GM23248 (cell line): ENCODE measurements at regions not wholly inside any gene's neighbourhood (a gene's known extent, or its start where the extent isn't known, plus 50 kb on each side); places are given as distances from the start of the nearest gene placed in this dataset.

Experiments
- EZH2 ChIP-seq: fragments of 200-600 bp; sonication (generic); IDR thresholded peaks from 2 replicates; pipeline ENCODE4 v1.6.1; 2018; ENCODE audit warnings: antibody characterized with exemption, mild to moderate bottlenecking; ENCODE audit not compliant: insufficient read depth, poor library complexity, severe bottlenecking
- EZH2phosphoT487 ChIP-seq: fragments of 200-600 bp; sonication (generic); IDR thresholded peaks from 2 replicates; pipeline ENCODE4 v1.6.1; 2018; ENCODE audit warnings: antibody characterized with exemption, moderate library complexity, mild to moderate bottlenecking, low read depth; ENCODE audit not compliant: insufficient read depth

DNA sequence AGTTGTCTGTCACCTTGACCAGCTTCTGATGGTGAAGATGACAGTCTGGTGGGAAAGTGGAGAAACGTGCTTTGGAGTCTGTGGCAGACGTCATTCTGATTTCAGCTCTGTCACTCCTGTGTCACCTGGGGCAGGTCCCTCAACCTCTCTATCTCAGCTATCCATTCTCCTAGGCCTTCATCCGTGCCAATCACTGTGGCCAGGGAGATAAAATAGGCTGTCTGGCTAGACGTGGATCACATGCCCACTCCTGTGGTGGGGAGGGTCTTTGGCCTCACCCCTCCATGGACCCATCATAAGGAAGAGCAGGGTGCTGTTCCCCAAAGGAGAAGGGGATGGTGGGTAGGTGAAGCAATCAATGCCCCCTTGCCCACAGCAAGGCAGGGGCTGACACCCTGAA lies 140.3 kb downstream of the ACTL8 start:
- TF ChIP-seq EZH2 = no peak
- TF ChIP-seq EZH2phosphoT487 = no peak
